Fibroblast of the aortic adventitia (primary cell): ENCODE measurements at regions not wholly inside any gene's neighbourhood (a gene's known extent, or its start where the extent isn't known, plus 50 kb on each side); places are given as distances from the start of the nearest gene placed in this dataset.

Source experiments
- DNase-seq: peaks from one replicate; pipeline ENCODE4 v3.0.0-alpha.2; 2010; ENCODE audit warnings: low read depth
- H3K4me3 ChIP-seq: 2 replicates; pipeline ENCODE4 v1.5.1; 2011; ENCODE audit warnings: low read depth, mild to moderate bottlenecking, control low read depth, low read length, moderate library complexity
- TF ChIP-seq, protein P1 (sequence below): IDR thresholded peaks from 2 replicates; pipeline ENCODE4 v1.5.1; 2011; ENCODE audit warnings: mild to moderate bottlenecking, low read length, control low read depth, inconsistent platforms; ENCODE audit not compliant: insufficient read depth

DNA sequence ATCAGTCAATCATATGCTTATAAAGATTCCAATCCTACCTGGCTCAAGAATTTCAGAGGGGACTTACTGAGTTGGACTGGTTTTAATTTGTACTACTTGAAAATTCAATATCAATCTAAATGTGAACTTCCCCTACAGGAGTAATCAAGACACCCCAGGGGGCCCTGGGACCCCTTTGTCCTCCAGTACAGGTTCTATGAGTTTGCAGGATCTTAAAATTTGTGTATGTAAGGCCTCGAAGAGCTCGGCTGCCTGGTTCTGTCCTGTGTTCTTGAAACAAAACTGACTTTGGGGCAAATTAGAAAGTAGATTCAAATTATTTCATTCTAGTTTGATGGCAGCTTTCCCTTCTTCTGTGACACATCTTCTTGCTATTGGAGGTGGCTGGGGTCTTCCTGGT is 261.3 kb downstream of the KCNRG start:
- H3K4me3 ChIP-seq: no peak overlapping the region
- DNase-seq: no peak
- TF ChIP-seq, protein P1, sequence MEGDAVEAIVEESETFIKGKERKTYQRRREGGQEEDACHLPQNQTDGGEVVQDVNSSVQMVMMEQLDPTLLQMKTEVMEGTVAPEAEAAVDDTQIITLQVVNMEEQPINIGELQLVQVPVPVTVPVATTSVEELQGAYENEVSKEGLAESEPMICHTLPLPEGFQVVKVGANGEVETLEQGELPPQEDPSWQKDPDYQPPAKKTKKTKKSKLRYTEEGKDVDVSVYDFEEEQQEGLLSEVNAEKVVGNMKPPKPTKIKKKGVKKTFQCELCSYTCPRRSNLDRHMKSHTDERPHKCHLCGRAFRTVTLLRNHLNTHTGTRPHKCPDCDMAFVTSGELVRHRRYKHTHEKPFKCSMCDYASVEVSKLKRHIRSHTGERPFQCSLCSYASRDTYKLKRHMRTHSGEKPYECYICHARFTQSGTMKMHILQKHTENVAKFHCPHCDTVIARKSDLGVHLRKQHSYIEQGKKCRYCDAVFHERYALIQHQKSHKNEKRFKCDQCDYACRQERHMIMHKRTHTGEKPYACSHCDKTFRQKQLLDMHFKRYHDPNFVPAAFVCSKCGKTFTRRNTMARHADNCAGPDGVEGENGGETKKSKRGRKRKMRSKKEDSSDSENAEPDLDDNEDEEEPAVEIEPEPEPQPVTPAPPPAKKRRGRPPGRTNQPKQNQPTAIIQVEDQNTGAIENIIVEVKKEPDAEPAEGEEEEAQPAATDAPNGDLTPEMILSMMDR: no peak

DNA sequence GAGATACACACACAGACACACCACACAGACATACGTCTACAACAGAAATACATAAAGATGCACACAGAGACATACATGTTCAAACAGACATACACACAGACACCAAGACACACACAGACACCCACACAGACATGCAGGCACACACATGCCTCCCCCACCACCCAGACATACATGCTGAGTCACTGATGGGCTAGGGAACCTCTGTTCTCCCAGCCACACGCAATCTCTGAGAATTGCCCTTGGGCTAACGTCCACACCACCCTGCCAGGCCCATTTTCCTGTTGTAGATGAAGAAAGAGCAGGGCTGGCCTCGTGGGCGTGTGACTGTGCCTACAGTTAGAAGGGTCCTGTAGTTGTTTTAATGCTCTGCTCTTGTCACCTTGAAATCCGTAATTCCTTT is 261.9 kb downstream of the KCNRG start:
- H3K4me3 ChIP-seq: no peak overlapping the region
- TF ChIP-seq, protein P1: no peak
- no peak for DNase-seq

DNA sequence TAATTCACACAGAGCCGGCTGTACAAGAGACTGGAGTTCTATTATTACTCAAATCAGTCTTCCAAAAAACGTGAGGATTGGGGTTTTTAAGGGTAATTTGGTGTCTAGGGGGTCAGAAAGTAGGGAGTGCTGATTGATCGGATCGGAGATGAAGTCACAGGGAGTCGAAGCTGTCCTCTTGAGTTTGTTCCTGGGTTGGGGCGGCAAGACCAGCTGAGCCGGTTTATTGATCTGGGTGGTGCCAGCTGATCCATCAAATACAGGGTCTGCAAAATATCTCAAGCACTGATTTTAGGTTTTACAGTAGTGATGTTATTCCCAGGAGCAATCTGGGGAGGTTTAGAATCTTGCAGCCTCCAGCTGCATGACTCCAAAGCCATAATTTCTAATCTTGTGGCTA is 262.7 kb downstream of the KCNRG start:
- no peak overlapping the region for H3K4me3 ChIP-seq
- DNase-seq: no peak
- TF ChIP-seq, protein P1: no peak

DNA sequence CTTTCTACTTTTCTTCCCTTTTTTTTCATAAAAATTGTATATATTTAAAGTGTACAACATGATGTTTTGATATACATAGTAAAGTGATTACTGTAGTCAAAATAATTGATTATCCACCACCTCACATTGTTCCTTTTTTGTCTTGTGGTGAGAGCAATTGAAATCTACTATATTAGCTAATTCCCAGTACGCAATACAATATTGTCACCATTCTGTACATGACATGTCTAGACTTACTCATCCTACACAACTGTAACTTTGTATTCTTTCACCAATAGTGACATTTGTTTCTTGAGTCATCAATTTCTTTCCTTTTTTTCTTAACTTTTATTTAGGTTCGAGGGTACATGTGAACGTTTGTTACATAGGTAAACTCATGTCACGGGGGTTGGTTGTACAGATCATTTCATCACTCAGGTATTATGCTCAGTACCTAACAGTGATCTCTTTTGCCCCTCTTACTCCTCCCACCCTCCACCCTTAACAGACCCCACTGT is 265.2 kb downstream of the KCNRG start:
- DNase-seq: no peak
- H3K4me3 ChIP-seq: no peak overlapping the region
- TF ChIP-seq, protein P1: no peak

GRCh38 chr13:50282016-50282415 is 266.8 kb downstream of the KCNRG start:
- H3K4me3 ChIP-seq: no peak overlapping the region
- TF ChIP-seq, protein P1: no peak

DNA sequence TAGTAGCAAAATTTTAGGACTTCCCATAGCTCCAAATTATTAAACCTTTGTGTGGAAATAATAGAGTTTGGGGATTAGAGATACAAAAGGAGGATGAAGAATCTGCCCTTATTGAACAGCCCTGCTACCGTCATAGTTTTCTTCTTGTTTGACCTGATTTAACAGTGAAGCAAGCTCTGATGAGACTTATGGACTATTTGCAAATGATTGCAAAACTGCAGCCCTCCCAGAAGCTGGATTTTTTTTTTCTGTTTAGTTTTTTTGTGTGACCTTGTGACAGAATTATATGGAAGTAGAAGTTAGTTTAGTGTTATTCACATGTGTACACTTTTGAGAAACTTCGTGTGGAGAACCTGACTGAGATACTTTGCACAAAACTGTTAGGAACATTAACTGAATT is 267.8 kb downstream of the KCNRG start:
- H3K4me3 ChIP-seq: no peak overlapping the region
- no peak for DNase-seq
- TF ChIP-seq, protein P1: no peak

More at GRCh38 chr13:50282016-50282415, 266.8 kb downstream of the KCNRG start:
- DNase-seq: no peak

GRCh38 chr13:50284540-50284939 is 269.3 kb downstream of the KCNRG start:
- TF ChIP-seq, protein P1: no peak
- no peak overlapping the region for H3K4me3 ChIP-seq
- DNase-seq: no peak
